Activated CD4-positive, alpha-beta T cell treated with anti-CD3 and anti-CD28 coated beads for 48 hours (primary cell): ENCODE measurements at regions not wholly inside any gene's neighbourhood (a gene's known extent, or its start where the extent isn't known, plus 50 kb on each side); places are given as distances from the start of the nearest gene placed in this dataset.
"Not testable (repeated sequence)": the region's sequence is repeated elsewhere in the genome, so short reads cannot be mapped to it uniquely, and the experiment has no call there.

ENCODE experiments used
- DNase-seq: peaks from one replicate; pipeline ENCODE4 v3.0.0-alpha.2; 2020

- DNase-seq: no peak
These were observed 205.9 kb downstream of the ARL4A start for GRCh38 chr7:12893292-12893691.

GRCh38 chr7:12895296-12895695 is 207.9 kb downstream of the ARL4A start:
- no peak for DNase-seq

GRCh38 chr7:12896316-12896715 is 208.9 kb downstream of the ARL4A start:
- DNase-seq: no peak

GRCh38 chr7:12898004-12898403 is 210.6 kb downstream of the ARL4A start:
- no peak for DNase-seq

GRCh38 chr7:12898620-12899019 is 211.2 kb downstream of the ARL4A start:
- no peak for DNase-seq

- no peak for DNase-seq
These were observed 218.2 kb downstream of the ARL4A start for GRCh38 chr7:12905671-12906070.

GRCh38 chr7:12907774-12908173 is 220.3 kb downstream of the ARL4A start:
- no peak for DNase-seq

GRCh38 chr7:12909483-12909882 is 222.1 kb downstream of the ARL4A start:
- DNase-seq: no peak

GRCh38 chr7:12911053-12911452 is 223.6 kb downstream of the ARL4A start:
- DNase-seq: no peak

- DNase-seq: no peak
These were observed 225.6 kb downstream of the ARL4A start for GRCh38 chr7:12913002-12913401.

- no peak for DNase-seq
These were observed 230.4 kb downstream of the ARL4A start for GRCh38 chr7:12917801-12918200.

- no peak for DNase-seq
These were observed 234.4 kb downstream of the ARL4A start for GRCh38 chr7:12921751-12922345.

- no peak for DNase-seq
These were observed 236.5 kb downstream of the ARL4A start for GRCh38 chr7:12923971-12924370.

- no peak for DNase-seq
These were observed 238.8 kb downstream of the ARL4A start for GRCh38 chr7:12926206-12926605.

- DNase-seq: no peak
These were observed 240.4 kb downstream of the ARL4A start for GRCh38 chr7:12927635-12928434.

- no peak for DNase-seq
These were observed 242.2 kb downstream of the ARL4A start for GRCh38 chr7:12929476-12930140.

- no peak for DNase-seq
These were observed 243.1 kb downstream of the ARL4A start for GRCh38 chr7:12930534-12930933.

- not testable (repeated sequence) for DNase-seq
These were observed 244.0 kb downstream of the ARL4A start for GRCh38 chr7:12931465-12931864.

- DNase-seq: no peak
These were observed 252.3 kb downstream of the ARL4A start for GRCh38 chr7:12939694-12940093.

GRCh38 chr7:12941512-12941911 is 254.1 kb downstream of the ARL4A start:
- no peak for DNase-seq

- DNase-seq: no peak
These were observed 255.2 kb downstream of the ARL4A start for GRCh38 chr7:12942609-12943008.

GRCh38 chr7:12943781-12944180 is 256.3 kb downstream of the ARL4A start:
- DNase-seq: no peak

GRCh38 chr7:12945901-12946300 is 258.5 kb downstream of the ARL4A start:
- DNase-seq: no peak

GRCh38 chr7:12947465-12947864 is 260.0 kb downstream of the ARL4A start:
- DNase-seq: no peak
